Astrocyte (in vitro differentiated cells and primary cell): ENCODE measurements at regions not wholly inside any gene's neighbourhood (a gene's known extent, or its start where the extent isn't known, plus 50 kb on each side); places are given as distances from the start of the nearest gene placed in this dataset.

ENCODE experiments used
- CTCF ChIP-seq: IDR thresholded peaks from 2 replicates; pipeline ENCODE4 v1.5.1; 2011; ENCODE audit warnings: low read depth, mild to moderate bottlenecking, inconsistent platforms, low read length, moderate library complexity; ENCODE audit not compliant: insufficient read depth
- EZH2 ChIP-seq: IDR thresholded peaks from 2 replicates; pipeline ENCODE4 v1.6.1; 2012; ENCODE audit warnings: mild to moderate bottlenecking, low read length, inconsistent platforms; ENCODE audit not compliant: insufficient read depth

- no peak for TF ChIP-seq CTCF
- TF ChIP-seq EZH2 = no peak
These were observed 178.2 kb upstream of the SOX9 start for GRCh38 chr17:71942626-71943025.
